Right atrium auricular region (tissue), 2 donors: ENCODE measurements at regions not wholly inside any gene's neighbourhood (a gene's known extent, or its start where the extent isn't known, plus 50 kb on each side); places are given as distances from the start of the nearest gene placed in this dataset.

Source experiments
- DNase-seq: peaks from one replicate; pipeline ENCODE4 v3.0.0-alpha.2; 2019; ENCODE audit warnings: low spot score
- H3K27ac ChIP-seq, 2 donors: fragments of 200-600 bp; sonication (generic); 1 replicate in 1 of 2; 2 replicates in 1 of 2; pipeline ENCODE4 v1.5.1; 2016 to 2019
- H3K27me3 ChIP-seq, 2 donors: fragments of 200-600 bp; sonication (generic); one replicate each; pipeline versions ENCODE4 v1.5.1 to v1.6.0; 2017 to 2019
- H3K36me3 ChIP-seq: fragments of 200-600 bp; sonication (generic); one replicate; pipeline ENCODE4 v1.5.1; 2016
- H3K4me1 ChIP-seq, 2 donors: fragments of 200-600 bp; sonication (generic); one replicate each; pipeline versions ENCODE4 v1.5.1 to v1.6.0; 2017 to 2019
- H3K4me3 ChIP-seq, 2 donors: fragments of 200-600 bp; sonication (generic); 1 replicate in 1 of 2; 2 replicates in 1 of 2; pipeline ENCODE4 v1.5.1; 2017 to 2019; ENCODE audit warnings: mild to moderate bottlenecking in 1 of 2, moderate library complexity in 1 of 2
- H3K9me3 ChIP-seq, 2 donors: fragments of 200-600 bp; sonication (generic); one replicate each; pipeline ENCODE4 v1.5.1; 2019
- CTCF ChIP-seq, 2 donors: fragments of 200-600 bp; sonication (generic); IDR thresholded peaks; one replicate each; pipeline ENCODE4 v1.5.1; 2019; ENCODE audit warnings: antibody characterized with exemption in 2 of 2

GRCh38 chr20:20816969-20817755 lies 104.7 kb upstream of the RALGAPA2 start:
- TF ChIP-seq CTCF (IDR thresholded peaks at IDR 0.05): no peak
- Histone ChIP-seq H3K27me3 (no peaks in the 10 kb centered on the region), H3K36me3 (no peaks in the 10 kb centered on the region), H3K4me3 (no peak overlapping the region), H3K27ac (no peak overlapping the region), H3K4me1 (no peaks in the 10 kb centered on the region), H3K9me3 (no peaks in the 10 kb centered on the region)
- DNase-seq: no peak

DNA sequence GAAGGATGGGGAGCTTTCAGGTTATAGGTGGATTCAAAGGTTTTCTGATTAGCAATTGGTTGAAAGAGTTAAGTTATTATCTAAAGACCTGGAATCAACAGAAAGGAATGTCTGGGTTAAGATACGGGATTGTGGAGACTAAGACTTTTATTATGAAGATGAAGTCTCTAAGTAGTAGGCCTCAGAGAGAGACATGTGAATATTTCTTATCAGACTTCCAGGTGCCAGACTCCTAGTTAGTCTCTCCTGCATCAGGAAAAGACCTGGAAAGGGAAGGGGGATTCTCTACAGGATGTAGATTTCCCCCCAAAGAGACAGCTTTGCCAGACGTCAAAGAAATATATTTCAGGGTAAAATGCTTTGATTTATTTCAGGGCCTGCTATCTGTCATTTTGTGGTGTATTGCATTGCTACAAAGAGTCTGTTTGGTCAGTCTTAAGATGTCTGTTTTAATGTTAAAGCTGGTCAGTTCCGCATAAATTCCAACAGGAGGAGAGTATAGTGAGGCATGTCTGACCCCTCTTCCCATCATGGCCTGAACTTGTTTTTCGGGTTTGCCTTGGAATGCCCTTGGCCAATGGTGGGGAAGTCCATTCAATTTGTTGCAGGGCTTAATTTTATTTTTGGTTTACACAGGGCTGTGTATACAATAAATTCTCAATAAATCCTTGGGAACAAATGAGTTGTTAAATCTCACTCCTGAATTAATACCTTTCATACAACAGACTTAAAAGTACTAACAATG lies 103.4 kb upstream of the RALGAPA2 start:
- Histone ChIP-seq H3K36me3 (no peaks in the 10 kb centered on the region), H3K9me3 (no peaks in the 10 kb centered on the region), H3K27ac (no peak overlapping the region), H3K4me1 (no peaks in the 10 kb centered on the region), H3K4me3 (no peak overlapping the region), H3K27me3 (no peaks in the 10 kb centered on the region)
- no peak for DNase-seq
- no peak for TF ChIP-seq CTCF (IDR thresholded peaks at IDR 0.05)

DNA sequence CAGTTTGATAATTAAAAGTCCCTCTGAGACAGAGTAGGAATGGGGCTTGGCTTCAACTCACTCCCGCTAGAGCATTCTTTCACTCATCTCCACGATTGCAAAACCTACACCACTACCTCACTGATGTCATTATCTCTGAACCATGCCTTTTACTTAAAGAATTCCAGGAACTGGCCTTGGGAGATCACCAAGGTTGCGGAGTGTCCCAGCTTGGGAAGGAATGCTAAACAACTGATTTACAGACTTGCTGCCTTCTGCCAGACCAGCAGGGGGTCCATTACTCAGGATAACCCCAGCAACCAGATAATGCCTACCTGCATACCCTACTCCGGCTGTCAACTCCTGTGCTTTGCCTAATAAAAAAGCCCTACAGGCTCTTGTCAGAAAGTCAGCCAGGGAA lies 102.2 kb upstream of the RALGAPA2 start:
- DNase-seq: no peak
- H3K4me3 ChIP-seq: no peak overlapping the region
- no peaks in the 10 kb centered on the region for H3K36me3 ChIP-seq
- H3K27me3 ChIP-seq: no peaks in the 10 kb centered on the region
- H3K9me3 ChIP-seq: no peaks in the 10 kb centered on the region
- TF ChIP-seq CTCF (IDR thresholded peaks at IDR 0.05): no peak
- no peaks in the 10 kb centered on the region for H3K4me1 ChIP-seq
- H3K27ac ChIP-seq: no peak overlapping the region

- no peaks in the 10 kb centered on the region for H3K4me1 ChIP-seq
- no peak overlapping the region for H3K27ac ChIP-seq
- H3K36me3 ChIP-seq: no peaks in the 10 kb centered on the region
- no peaks in the 10 kb centered on the region for H3K27me3 ChIP-seq
- no peak overlapping the region for H3K4me3 ChIP-seq
- no peak for DNase-seq
- no peaks in the 10 kb centered on the region for H3K9me3 ChIP-seq
- no peak for TF ChIP-seq CTCF (IDR thresholded peaks at IDR 0.05)
Observed at GRCh38 chr20:20812136-20812535, 99.7 kb upstream of the RALGAPA2 start.

DNA sequence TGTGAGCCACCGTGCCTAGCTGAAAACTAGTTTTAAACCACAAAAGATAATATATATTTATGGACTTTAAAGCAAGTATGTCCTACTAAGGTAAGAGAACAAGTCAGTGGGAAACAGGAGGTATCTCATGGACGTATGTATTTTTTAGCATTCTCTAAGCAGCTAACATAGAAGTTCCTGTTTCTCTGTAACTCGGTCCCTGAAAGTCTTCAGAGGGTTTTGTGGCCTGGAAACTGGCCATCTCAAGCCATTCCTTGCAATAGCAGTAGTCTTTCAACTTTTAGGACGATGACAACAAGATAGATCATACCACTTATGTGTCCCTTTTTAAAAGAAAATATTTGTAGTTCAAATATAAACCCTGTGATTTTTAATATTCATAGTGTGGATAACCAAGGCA lies 95.6 kb upstream of the RALGAPA2 start:
- no peak for DNase-seq
- Histone ChIP-seq H3K9me3 (no peaks in the 10 kb centered on the region), H3K4me1 (peaks cover 0 to 3% of the 10 kb centered on the region in 2 donors), H3K36me3 (no peaks in the 10 kb centered on the region), H3K4me3 (no peak overlapping the region), H3K27ac (no peak overlapping the region), H3K27me3 (no peaks in the 10 kb centered on the region)
- no peak for TF ChIP-seq CTCF (IDR thresholded peaks at IDR 0.05)
